HG03280 (cell line): ENCODE measurements at regions not wholly inside any gene's neighbourhood (a gene's known extent, or its start where the extent isn't known, plus 50 kb on each side); places are given as distances from the start of the nearest gene placed in this dataset.

Experiments used
- ATAC-seq: cut with Tn5 transposase; IDR thresholded peaks from one replicate; pipeline ENCODE4 v1.9.1; 2021; ENCODE audit warnings: mild to moderate bottlenecking, moderate library complexity; ENCODE audit not compliant: unreplicated experiment

DNA sequence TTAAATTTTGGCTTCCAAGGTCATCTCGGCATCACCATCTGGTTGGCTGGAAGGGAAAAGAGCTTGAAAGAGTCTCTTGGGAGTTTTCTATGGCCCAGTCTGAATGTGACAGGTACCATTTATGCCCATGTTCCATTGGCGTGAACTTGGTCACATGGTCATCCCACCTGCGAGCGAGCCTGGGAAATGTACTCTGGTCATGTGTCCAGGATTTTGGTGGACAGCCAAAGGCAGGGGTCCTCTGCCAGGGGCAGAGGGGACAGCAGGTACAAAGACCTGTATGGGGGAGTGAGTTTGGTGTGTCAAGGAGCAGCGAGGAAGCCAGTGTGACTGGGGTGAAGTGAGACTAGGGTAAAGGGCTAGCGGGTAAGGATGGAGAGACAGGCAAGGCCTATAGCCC, 112.6 kb downstream of the CDC5L start:
- ATAC-seq: no peak

- no peak for ATAC-seq
These were observed 116.0 kb downstream of the CDC5L start for GRCh38 chr6:44503471-44503870.

DNA sequence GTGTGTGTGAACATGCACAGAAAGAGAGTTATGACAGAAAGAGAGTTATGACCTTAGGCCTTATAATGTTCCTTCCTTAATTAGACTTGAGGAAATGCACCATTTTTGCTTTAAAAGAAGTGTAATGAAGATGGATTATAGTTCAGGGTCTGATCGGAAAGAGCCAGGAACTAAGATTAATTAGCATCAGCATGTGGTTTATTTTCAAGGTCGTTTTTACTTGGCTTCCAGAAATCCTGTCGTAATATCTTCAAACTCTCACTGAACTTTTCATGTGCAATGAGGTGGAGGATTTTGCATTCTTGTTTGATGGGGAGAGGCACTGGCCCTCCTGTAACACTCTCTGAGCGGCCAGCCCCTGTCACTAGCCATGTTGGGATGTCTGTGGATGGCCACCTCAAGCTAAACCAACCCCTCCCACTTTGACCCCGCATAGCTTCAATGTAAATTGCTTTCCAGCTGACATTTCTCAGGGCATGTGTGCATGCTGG, 116.8 kb downstream of the CDC5L start:
- ATAC-seq: no peak

- ATAC-seq: no peak
These were observed 118.2 kb downstream of the CDC5L start for GRCh38 chr6:44505751-44506150.

DNA sequence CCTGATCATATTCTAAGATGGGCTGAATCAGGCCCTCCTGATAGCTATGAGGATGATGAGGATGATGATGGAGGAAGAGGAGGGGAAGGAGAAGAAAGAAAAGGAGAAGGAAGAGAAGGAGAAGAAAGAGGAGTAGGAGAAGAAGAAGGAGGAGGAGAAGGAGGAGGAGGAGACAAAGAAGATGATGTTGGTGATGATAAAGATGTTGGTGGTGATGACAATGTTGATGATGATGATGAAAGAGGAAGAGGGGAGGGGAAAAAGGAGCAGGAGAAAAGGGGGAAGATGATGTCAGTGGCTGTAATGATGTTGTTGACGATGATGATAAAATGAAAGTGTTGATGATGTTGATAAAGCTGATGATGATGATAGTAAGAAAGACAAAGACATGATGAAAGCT, 119.5 kb downstream of the CDC5L start:
- no peak for ATAC-seq

- ATAC-seq: no peak
These were observed 121.1 kb downstream of the CDC5L start for GRCh38 chr6:44508646-44509045.

DNA sequence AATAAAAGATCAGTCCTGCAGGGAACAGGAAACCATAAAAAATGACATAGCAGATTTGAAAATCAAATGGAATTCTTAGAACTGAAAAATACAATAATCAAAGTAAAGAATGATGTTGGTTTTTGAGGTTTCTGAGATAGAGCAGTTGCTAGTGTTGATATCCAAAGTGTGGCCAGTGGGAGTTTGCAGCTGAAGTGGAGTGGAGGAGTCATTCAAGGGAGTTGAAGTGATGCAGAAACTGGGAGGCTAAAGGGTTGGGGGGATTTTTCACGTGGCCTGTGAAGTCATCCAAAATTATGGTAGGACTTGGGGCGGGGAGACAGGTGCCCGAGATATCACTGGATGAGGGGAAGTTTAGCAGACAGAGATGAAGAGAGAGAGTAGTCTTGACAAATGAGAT, 123.6 kb downstream of the CDC5L start:
- ATAC-seq: no peak

- ATAC-seq: no peak
These were observed 125.6 kb downstream of the CDC5L start for GRCh38 chr6:44512868-44513741.

DNA sequence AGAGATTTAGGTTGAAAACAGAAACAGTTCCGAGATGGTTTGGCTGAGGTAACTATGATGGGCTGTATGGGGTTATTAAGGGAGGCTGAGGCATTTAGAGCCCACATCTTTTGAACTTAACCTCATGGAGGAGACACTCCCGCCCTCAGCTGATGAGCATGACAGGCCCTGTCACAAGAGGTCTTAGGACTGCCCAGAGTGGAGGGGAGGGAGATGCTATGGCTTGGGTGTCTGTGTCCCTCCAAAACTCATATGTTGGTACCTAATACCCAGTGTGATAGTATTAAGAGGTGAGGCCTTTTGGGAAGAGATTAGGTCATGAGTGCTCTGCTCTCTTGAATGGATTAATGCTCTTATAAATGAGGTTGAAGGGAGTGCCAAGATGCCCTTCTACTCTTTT, 126.6 kb downstream of the CDC5L start:
- ATAC-seq: no peak

DNA sequence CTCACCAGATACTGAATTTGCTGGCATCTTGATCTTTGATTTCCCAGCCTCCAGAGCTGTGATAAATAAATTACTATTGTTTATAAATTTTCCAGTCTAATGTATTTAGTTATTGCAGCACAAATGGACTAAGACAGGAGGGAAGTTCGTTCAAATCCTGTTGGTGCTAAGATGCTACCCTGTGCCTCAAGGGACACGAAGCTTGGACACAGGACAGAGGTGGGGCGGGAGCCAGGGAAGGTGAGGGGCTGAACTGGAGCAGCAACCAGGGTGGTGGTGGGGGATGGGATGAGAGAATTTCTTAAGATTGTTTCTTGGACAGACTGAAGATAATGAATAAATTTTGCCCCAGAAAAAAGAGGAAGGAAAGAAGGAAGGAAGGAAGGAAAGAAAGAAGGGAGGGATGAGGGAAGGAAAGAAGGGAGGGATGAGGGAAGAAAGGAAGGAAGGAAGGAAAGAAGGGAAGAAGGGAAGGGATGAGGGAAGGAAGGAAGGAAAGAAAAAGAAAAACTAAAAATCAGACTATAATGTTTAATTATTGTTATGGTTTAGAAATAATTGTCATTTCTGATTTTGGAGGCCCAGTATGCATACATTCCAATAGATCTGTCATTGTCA, 127.2 kb downstream of the CDC5L start:
- ATAC-seq: no peak

DNA sequence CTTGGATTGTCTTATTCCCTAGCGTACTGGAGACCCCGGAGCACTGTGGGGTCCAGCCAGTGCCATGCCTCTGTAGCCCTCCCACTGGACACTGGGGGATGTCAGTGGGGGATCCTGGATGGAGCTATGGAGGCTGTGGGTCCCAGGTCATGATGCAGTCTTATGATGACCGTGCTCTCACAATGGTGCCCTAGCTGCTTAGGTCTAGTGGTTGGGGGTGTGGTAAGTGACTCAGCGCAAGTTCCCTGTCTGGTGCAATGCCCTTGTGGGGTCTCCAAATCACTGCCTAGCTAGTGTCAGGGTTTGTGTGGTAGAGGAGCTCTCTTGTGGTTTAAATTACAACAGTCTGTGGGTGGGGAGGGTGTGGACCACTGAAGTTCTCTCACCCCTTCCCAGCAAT, 135.4 kb downstream of the CDC5L start:
- ATAC-seq: no peak

GRCh38 chr6:44524476-44525227, 137.1 kb downstream of the CDC5L start:
- ATAC-seq: no peak

DNA sequence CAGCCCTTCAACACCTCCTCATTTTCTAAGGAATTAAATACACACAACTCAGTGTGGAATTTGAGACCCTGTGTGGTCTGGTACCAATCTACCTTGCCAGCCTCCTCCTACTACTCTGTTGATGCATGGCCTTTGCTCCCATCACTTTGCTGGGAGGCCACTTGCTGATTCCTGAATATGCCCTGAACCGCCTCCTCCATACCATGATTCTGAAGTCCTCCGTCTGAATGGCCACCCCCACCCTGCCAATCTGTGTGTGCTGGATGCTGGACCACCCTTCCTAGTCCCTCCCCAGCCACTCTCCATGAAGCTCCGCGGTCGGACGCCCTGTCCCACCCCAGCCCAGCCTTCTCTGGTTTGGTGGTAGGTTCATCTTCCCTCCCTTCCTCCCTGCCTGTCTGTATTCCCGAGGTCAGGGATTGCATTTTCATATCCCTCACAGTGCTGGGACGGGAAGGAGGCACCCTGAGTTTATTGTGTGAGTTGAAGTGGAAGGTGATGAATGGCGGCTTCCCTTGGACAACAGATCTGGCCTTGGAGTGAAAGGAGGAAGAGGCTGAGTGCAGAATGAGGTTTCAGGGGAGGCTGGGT, 138.3 kb downstream of the CDC5L start:
- ATAC-seq: no peak

DNA sequence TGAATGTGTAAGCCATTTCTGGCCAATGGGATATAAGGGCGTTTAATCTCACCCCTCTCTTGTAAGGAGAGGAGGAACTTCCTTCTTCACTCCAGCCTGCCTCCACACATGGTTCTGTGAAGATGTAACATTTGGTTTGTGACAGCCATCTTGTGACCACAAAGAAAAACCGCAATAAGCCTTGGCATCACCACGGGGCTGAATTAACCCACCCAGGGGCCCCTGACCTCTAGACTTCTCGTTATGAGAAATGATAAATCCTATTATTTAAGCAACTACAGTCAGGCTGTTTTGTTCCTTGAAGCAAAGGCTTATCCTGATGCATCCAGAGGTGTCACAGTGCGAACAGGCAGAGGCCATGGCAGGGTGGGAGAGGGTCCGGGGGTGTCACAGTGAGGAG, 139.7 kb downstream of the CDC5L start:
- ATAC-seq: no peak

DNA sequence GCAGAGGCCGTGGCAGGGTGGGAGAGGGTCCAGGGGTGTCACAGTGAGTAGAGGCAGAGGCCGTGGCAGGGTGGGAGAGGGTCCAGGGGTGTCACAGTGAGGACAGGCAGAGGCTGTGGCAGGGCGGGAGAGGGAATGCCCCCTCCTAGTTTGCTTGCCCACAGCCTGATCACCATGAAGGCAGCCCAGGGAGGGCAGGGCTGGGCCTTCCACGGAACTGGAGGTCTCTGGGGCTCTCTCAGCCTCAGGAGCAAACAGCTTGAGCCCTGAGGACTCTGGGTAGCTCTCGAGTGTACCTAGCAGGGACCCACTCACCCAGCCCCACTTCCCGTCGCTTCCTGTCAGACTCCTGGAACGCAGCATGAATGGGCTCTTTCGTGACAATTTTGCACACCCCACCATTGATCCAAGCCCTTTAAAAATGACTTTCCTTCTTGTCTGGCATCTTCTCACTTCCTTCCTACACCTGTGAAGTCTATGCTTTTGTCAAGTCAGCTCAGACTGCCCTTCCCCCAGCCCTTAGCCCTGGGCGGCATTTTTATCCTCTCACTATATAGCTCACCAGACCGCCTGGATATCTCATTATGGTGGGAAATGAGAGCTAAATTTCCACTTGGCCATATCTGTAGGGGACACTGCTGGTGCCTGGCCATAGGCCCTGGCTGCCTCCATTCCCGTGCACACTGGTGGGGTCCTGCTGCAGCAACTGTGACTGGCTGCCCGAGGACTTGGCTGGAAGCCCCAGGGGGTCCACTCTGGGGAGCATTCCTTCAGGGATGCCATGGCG, 140.3 kb downstream of the CDC5L start:
- no peak for ATAC-seq

GRCh38 chr6:44528370-44528644, 140.8 kb downstream of the CDC5L start:
- no peak for ATAC-seq

DNA sequence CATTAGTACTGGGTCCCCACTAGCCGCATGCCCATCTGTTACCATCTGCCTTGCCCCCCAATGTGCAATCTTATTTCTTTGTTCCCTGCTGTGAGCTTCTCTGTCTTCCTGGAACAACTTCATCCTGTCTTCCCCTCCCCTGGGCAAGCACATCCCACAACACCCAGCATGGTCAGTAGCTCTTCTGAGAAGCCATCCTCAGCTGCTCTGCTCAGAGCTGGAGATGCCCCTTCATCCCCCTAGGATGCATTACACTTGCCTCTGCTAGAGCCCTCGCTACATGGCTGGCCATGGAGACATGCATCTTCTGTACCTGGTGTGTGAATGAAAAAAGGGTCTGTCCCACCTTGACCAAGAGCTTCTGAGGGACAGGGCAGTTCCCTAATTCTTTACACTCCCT, 141.2 kb downstream of the CDC5L start:
- no peak for ATAC-seq

- ATAC-seq: no peak
These were observed 141.8 kb downstream of the CDC5L start for GRCh38 chr6:44529146-44529905.

- ATAC-seq: no peak
These were observed 142.9 kb downstream of the CDC5L start for GRCh38 chr6:44530209-44530909.

DNA sequence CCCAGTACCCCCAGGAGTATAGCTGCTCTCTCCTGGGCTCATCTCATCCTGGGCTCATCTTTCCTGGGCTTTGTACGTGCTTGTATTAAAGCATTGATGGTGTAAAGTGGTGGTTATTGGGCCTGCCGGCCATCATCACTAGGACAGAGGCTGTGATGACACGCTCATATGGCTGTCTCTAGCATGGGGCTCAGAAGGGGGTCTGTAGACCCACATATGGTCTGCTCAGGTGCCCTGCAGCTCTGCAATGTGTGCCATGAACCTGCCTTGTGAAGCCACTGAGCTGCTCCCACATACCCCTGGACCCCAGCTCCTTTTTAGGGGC, 143.4 kb downstream of the CDC5L start:
- no peak for ATAC-seq
